HG03135 (cell line): ENCODE measurements at regions not wholly inside any gene's neighbourhood (a gene's known extent, or its start where the extent isn't known, plus 50 kb on each side); places are given as distances from the start of the nearest gene placed in this dataset.

Source experiments
- ATAC-seq: cut with Tn5 transposase; IDR thresholded peaks from one replicate; pipeline ENCODE4 v1.9.1; 2021; ENCODE audit warnings: mild to moderate bottlenecking, moderate library complexity; ENCODE audit not compliant: unreplicated experiment

- no peak for ATAC-seq
Measured at GRCh38 chr9:89721176-89721700, 116.4 kb downstream of the GADD45G start.

DNA sequence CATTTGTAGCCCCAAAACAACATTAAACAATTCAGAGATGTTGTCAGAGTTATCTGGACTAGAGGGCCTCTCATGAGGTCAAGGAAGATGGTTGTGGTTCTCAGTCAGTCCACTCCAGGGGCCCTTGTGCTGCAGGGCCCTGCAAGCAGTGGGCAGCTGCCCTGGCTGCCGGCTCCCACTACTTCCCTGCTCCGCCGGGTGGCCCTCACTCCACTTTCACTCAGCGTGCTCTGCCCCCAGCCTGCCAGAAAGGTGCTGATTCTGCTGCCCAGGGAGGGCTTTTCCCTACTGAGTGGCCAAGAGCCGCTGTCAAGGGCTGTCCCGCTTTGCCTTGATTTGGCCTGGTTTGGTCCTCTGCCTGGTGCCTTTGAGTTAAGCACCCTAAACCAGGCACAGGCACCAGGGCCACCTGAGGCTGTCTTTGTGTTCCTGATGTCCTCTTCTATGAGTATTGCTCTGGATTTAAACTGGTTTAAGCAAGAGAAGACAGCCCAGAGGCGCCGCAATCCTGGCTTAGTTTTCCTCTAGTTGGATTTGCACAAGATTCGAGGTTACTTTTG, 117.2 kb downstream of the GADD45G start:
- no peak for ATAC-seq

- no peak for ATAC-seq
Measured at GRCh38 chr9:89722712-89723111, 117.9 kb downstream of the GADD45G start.

GRCh38 chr9:89723469-89724100, 118.8 kb downstream of the GADD45G start:
- ATAC-seq: no peak

DNA sequence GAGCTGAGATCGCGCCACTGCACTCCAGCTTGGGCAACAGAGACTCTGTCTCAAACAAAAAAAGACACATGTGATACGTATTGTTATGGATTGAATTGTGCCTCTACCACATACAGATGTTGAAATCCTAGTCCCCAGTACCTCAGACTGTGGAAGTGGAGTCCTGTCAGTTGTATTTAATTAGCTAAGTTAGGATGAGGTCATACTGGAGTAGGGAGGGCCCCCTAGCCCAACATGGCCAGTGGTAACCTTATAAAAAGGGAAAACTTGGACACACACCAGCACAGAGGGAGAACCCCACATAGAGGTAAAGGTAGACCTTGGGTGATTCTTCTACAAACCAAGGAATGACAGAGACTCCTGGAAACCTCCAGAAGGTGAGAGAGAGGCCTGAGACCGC, 119.8 kb downstream of the GADD45G start:
- no peak for ATAC-seq

DNA sequence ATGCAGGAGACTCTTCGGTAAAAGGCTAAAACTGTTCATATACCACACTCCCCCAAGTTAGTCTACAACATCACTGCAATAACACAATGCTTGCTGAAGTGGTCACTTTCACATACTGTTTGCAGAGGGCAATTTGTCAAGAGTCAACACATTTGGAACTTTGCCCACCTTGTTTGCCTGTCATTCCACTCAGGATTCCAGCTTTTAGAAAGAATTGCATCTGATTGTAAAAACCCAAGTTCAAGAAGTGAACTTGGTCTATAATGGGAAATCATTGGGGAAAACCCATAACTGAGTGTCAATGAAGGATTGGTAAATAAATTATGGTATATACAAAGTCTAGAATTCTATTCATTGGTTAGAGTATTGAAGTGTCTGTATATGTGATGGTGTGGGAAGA, 120.5 kb downstream of the GADD45G start:
- no peak for ATAC-seq

DNA sequence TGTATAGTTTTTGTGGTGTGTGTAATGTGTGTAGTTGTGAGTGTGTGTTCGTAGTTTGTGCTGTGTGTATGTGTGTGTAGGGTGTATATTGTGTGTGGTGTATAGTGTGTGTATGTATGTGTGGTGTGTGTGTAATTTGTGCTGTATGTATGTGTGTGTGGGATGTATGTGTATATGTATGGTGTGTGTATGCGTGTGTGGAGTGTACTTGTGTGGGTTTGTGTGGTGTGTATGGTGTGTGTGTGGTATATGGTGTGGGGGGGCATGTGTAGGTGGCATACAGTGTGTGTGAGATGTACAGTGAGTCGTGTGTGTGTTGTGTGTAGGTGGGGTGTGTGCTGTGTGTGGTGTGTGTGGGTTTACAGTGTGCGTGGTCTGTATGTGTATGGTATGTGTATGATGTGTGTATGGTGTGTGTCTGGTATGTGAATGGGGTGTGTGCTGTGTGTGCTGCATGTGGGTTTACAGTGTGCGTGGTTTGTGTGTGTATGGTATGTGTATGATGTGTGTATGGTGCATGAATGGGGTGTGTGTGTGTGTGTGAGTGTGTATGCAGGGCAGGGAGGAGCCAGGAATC, 125.2 kb downstream of the GADD45G start:
- ATAC-seq: no peak

GRCh38 chr9:89730715-89731114, 125.9 kb downstream of the GADD45G start:
- ATAC-seq: no peak

- no peak for ATAC-seq
Measured at GRCh38 chr9:89731262-89732182, 126.7 kb downstream of the GADD45G start.

DNA sequence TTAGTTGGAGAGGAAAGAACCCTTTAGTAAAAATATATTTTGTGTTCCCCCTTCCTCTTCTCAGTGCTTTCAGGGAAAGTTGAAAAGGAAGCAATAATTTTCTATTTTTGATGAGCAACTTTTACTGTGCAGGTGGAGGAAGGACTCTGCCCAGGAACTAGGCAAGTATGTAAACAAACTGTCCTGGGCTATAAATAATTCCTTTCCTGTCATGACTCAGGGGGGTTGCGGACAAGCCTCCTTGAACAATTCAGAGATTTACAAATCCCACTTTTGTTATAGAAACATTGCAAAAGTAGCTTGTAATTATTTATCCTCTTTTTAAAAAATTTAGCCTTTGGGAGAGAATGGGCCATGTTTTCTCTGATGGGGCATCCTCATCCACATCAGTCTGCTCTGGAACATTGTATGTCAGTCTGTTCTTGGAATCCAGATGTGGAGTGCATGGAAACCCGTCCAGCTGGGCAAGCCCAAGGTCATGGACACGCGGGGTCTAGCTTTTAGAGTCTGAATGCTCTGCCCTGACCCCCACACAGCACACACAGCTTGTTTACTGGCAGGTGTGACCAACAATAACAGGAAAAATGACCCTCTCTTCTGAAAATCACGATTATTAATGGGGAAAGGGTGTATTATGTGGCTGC, 127.6 kb downstream of the GADD45G start:
- ATAC-seq: no peak

GRCh38 chr9:89732939-89733324, 128.1 kb downstream of the GADD45G start:
- no peak for ATAC-seq

DNA sequence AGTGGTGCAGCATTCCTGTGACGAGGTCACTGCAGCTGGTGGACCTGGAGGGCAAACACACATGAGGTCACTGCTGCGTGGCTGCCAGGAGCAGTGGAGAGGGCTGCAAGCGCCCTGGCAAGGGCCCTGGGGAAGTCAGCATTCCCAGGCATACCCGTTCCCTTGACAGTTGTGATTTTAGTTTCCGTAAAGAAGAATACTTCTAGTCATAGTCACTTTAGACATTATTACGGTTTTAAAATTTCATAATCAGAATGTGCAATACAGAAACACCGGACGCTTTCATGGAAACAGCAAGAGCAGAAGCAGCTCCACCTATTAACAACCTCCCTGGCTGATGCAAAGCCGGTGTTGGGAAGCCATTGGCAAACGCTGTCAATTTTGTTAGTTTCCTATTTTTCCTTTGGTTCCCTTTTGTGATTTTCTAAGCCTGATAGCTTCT, 129.8 kb downstream of the GADD45G start:
- ATAC-seq: no peak

DNA sequence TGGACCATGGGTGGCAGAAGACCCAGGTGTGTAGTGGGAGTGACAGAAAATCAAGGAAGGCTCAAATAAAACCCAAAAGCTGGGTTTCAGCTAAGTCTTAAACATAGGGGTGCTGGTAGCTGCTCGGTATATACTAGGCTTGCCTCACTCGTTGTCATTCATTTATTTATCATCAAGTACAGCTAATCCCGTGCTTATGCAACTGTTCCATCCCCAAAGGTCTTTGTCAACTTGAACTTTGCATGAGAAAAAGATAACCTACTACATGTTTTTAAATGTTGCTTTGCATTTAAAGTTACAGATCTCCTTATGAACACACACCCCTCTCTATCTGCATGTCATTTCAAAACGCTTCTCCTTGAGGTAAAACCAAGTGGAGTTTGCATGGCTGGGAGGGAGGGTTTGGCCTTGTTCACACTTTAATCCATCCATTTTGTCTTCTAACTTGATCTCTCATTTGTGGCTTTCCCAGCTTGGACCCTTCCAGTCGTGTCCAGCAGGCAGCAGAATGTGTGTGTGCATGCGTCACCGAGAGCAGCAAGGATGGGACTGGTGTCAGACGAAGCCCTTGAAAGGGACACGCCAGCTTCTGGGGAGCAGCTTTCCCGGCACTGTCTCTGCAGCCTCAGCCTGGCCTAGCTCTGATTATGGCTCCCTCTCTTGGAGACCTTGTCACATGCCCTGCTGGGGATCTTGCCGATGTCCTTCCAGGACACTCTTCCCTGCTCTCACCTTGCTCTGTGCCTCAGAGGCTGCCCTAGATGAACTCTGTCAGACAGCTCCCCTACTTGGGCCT, 133.5 kb downstream of the GADD45G start:
- ATAC-seq: no peak

DNA sequence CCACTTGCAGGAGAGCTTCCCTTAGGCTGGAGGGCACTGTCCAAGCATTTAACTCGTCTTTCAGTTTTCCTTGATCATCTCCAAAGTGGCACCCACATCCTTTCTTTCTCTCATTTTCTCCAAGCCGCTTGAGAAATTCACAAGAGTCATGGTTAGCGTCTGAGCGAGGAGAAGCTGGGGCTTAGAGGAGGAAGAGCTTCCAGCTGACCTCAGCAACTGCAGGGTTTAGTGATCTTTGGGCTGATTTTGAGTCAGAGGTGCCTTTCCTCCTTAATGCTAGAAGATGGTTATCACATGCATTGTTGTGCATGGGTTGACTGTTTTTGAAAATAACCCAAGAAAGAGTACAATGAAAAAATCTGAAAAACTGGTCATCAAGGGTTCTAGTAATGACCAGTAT, 134.7 kb downstream of the GADD45G start:
- no peak for ATAC-seq

GRCh38 chr9:89739916-89740315, 135.1 kb downstream of the GADD45G start:
- ATAC-seq: no peak

DNA sequence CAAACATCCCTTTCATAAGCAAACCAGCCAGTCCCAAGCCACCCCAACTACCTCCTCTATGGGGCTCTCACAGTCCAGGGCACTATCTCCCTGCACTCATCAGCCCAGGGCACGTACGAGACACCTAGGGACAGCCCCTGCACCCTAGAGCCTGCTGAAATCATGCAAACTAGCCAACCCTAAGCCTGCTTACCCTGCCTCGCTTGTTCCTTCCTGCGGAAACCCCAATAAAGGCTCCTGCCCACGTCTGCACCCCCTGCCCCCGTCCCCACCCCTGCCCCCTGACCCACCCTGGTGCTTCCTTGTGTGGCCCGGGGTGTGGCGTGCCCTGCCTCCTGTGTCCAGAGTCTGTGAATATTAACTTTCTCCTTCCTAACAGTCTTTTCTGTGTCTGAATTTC, 135.9 kb downstream of the GADD45G start:
- ATAC-seq: no peak

- ATAC-seq: no peak
Measured at GRCh38 chr9:89742660-89743059, 137.8 kb downstream of the GADD45G start.

GRCh38 chr9:89743216-89743572, 138.4 kb downstream of the GADD45G start:
- peak; percentile 60 for ATAC-seq

DNA sequence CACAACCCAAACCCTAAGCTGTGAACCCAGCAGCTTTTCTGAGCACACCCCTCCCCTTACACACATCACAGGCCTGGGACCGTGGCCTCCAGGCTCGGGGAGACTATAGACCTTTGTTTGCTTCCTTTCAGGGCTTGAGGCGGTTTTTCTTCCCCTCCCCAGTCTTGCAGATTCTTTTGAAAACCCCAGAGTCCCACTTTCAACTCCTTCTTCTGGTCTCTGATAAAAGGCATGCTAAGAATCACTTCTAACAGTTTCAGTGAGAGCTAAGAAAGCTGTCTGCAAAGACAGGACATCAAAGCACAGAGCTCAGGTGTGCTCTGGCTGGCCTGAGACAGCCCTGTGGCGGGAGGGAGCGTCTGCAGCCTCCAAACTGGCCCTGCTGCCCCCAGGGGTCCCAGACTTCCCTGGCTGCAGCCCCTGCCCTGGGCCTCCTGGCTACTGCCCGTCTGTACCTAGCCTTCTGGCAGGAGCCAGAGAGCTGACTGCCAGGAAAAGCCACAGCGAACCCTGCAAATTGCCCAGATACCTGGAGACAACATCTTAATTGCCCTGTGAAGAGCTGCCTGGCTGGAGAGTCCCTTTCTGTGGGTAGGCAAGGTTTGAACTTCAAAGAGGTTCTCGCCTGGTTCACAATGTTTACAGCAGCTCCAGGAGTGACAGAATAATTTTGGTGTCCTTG, 138.9 kb downstream of the GADD45G start:
- peak; percentile 53 for ATAC-seq

DNA sequence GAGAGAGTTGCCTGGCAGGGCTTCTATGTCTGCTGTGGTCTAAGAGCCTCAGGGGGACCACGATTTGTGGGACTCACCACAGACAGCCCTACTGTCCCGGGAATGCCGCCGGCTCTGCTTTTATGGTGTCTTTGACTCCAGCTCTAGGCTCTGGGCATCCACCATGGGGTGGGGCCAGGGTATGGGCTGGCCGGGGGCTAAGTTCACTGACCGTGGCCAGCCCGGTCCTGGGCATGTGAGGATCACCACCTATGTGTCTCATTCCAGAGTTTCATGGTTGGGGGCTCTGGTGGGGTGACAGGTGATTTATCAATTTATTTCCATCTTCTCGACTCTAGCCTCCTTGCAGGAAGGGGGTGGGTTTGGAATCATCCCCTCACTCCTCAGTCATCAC, 139.4 kb downstream of the GADD45G start:
- no peak for ATAC-seq
